Endothelial cell of umbilical vein (primary cell): ENCODE measurements at regions not wholly inside any gene's neighbourhood (a gene's known extent, or its start where the extent isn't known, plus 50 kb on each side); places are given as distances from the start of the nearest gene placed in this dataset.

Experiments
- BruUV-seq: library from RNA; stranded (reverse); fragments of 400-500 nt; replicated peaks from 2 replicates; lab custom pipeline; 2021; lab: Mats Ljungman, UMichigan
- CTCF ChIA-PET: fragments of 300-600, 350-600 bp; sonication (Branson Sonifier 250); formaldehyde crosslinking; loops from one replicate; lab custom pipeline; 2021; ENCODE audit warnings: antibody characterized with exemption, inconsistent platforms; lab: Charles Lee
- POLR2A ChIA-PET: fragments of 300-600, 350-600 bp; sonication (Branson Sonifier 250); formaldehyde crosslinking; loops from one replicate; lab custom pipeline; 2021; ENCODE audit warnings: antibody characterized with exemption, inconsistent platforms; lab: Charles Lee
- DNase-seq: peaks from one replicate; pipeline ENCODE4 v3.0.0-alpha.2; 2011; ENCODE audit warnings: low read depth, low spot score
- FAIRE-seq: peaks from 2 replicates; lab custom pipeline; 2011; peaks lifted over from hg19 to GRCh38; lab: Jason Lieb, UNC
- H2AFZ ChIP-seq: 2 replicates; pipeline ENCODE4 v1.6.0; 2012; ENCODE audit warnings: low read depth, low read length, control low read depth, inconsistent platforms
- H3K27ac ChIP-seq: 2 replicates; pipeline ENCODE4 v1.5.1; 2011; ENCODE audit warnings: low read depth, mild to moderate bottlenecking, control low read depth, low read length, moderate library complexity; ENCODE audit not compliant: insufficient read depth
- H3K27me3 ChIP-seq, 2 experiments: 2 replicates each; pipeline versions ENCODE4 v1.6.0 to v1.6.1; 2011; ENCODE audit warnings: low read length in 2 of 2, mixed read lengths in 1 of 2; ENCODE audit not compliant: control insufficient read depth in 2 of 2, insufficient read depth in 2 of 2
- H3K36me3 ChIP-seq, 2 experiments: 2 replicates in 1 of 2; 3 replicates in 1 of 2; pipeline ENCODE4 v1.5.1; 2011; ENCODE audit warnings: low read length in 2 of 2, mild to moderate bottlenecking in 1 of 2, moderate library complexity in 1 of 2; ENCODE audit not compliant: control insufficient read depth in 2 of 2, insufficient read depth in 2 of 2; ENCODE audit errors: extremely low read depth in 1 of 2
- H3K4me1 ChIP-seq: 3 replicates; pipeline ENCODE4 v1.5.1; 2011; ENCODE audit warnings: mild to moderate bottlenecking, low read length; ENCODE audit not compliant: control insufficient read depth, insufficient read depth; ENCODE audit errors: extremely low read depth
- H3K4me2 ChIP-seq: 2 replicates; pipeline ENCODE4 v1.6.1; 2011; ENCODE audit warnings: low read length, control low read depth, mixed read lengths; ENCODE audit not compliant: insufficient read depth
- H3K4me3 ChIP-seq, 3 experiments: fragments of 200-600 bp in 1 of 3; sonication (generic), shearing (Covaris generic) in 1 of 3; replicated peaks in 1 of 3; 2 replicates each; pipeline ENCODE4 v1.5.1; 2011 to 2016; ENCODE audit warnings: control low read depth in 3 of 3, low read length in 3 of 3, mild to moderate bottlenecking in 2 of 3, inconsistent platforms in 1 of 3, low read depth in 1 of 3, moderate library complexity in 1 of 3; ENCODE audit not compliant: insufficient read depth in 1 of 3
- H3K79me2 ChIP-seq: 2 replicates; pipeline ENCODE4 v1.6.0; 2012; ENCODE audit warnings: low read length, inconsistent platforms; ENCODE audit not compliant: control insufficient read depth, insufficient read depth
- H3K9ac ChIP-seq: replicated peaks from 2 replicates; pipeline ENCODE3; 2011; ENCODE audit warnings: low read length, control low read depth; ENCODE audit not compliant: insufficient read depth; ENCODE audit errors: extremely low read depth
- H3K9me1 ChIP-seq: replicated peaks from 3 replicates; pipeline ENCODE4 v1.6.0; 2011; ENCODE audit warnings: mild to moderate bottlenecking, low read length; ENCODE audit not compliant: control insufficient read depth, insufficient read depth; ENCODE audit errors: extremely low read depth
- H3K9me3 ChIP-seq: replicated peaks from 2 replicates; pipeline ENCODE4 v1.5.1; 2012; ENCODE audit warnings: low read length, inconsistent platforms; ENCODE audit not compliant: control insufficient read depth, insufficient read depth
- H4K20me1 ChIP-seq: replicated peaks from 2 replicates; pipeline ENCODE3; 2011; ENCODE audit warnings: mild to moderate bottlenecking, low read length; ENCODE audit not compliant: control insufficient read depth, insufficient read depth; ENCODE audit errors: extremely low read depth
- CTCF ChIP-seq, 2 donors: IDR thresholded peaks; 1 replicate in 1 of 2; 2 replicates in 1 of 2; pipeline ENCODE4 v1.5.1; 2011; ENCODE audit warnings: low read length in 2 of 2, mild to moderate bottlenecking in 2 of 2, moderate library complexity in 2 of 2, control low read depth in 1 of 2, inconsistent platforms in 1 of 2, low read depth in 1 of 2; ENCODE audit not compliant: insufficient read depth in 1 of 2; ENCODE audit errors: extremely low read depth in 1 of 2
- EZH2 ChIP-seq: IDR thresholded peaks from 2 replicates; pipeline ENCODE4 v1.6.1; 2012; ENCODE audit warnings: borderline replicate concordance, low read depth, mild to moderate bottlenecking, moderate library complexity, low read length, inconsistent platforms; ENCODE audit not compliant: severe bottlenecking
- FOS ChIP-seq: IDR thresholded peaks from 2 replicates; pipeline ENCODE4 v1.6.1; 2011; ENCODE audit warnings: mild to moderate bottlenecking, low read length, moderate library complexity, borderline replicate concordance; ENCODE audit not compliant: insufficient read depth
- GATA2 ChIP-seq: IDR thresholded peaks from 2 replicates; pipeline ENCODE4 v1.7.0; 2011; ENCODE audit warnings: low read depth, mild to moderate bottlenecking, moderate library complexity, mixed read lengths, low read length; ENCODE audit not compliant: insufficient read length, insufficient read depth
- JUN ChIP-seq: IDR thresholded peaks from 2 replicates; pipeline ENCODE4 v1.6.1; 2011; ENCODE audit warnings: borderline replicate concordance, low read depth; ENCODE audit not compliant: insufficient read length, insufficient read depth
- MAX ChIP-seq: IDR thresholded peaks from 2 replicates; pipeline ENCODE4 v1.6.1; 2011; ENCODE audit not compliant: insufficient read depth, insufficient read length
- MYC ChIP-seq: IDR thresholded peaks from one replicate; pipeline ENCODE4 v1.6.1; 2011; ENCODE audit warnings: mild to moderate bottlenecking, low read depth, low read length
- POLR2A ChIP-seq: IDR thresholded peaks from 2 replicates; pipeline ENCODE4 v1.6.1; 2012; ENCODE audit warnings: low read depth, mild to moderate bottlenecking, control low read depth, low read length
- POLR2AphosphoS5 ChIP-seq: IDR thresholded peaks from 2 replicates; pipeline ENCODE4 v1.6.1; 2012; ENCODE audit warnings: low read depth, mild to moderate bottlenecking, control low read depth, low read length, moderate library complexity; ENCODE audit not compliant: insufficient read depth
- dilution Hi-C: fragments of 300-500 bp; cut with MboI; formaldehyde crosslinking; loops from one replicate; pipeline ENCODE4 v1.15.0; 2019; ENCODE audit warnings: low sequenced_read_pairs; ENCODE audit not compliant: extremely low pct_ligation_motif_present
- intact Hi-C: fragments of 100-400 bp; cut with micrococcal nuclease; formaldehyde crosslinking; loops from one replicate; pipeline ENCODE4 v1.10.0; 2022

DNA sequence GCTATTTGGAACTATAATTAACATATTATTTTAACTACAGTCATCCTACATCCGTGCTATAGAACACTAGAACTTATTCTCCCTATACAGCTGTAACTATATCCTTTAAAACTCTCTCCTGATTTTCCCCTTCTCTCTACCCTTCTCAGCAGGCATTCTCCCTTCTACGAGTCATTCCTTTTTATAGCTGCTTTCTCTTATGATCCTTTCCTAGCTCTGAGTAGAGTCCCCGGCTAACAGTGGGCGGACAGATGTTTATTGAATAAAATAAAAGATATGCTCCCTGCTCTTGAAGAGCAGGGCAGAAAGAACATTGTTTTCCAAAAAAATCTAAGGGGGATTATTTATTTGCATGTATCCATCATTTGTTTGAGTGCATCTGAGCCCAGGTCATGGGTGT, 246.5 kb upstream of the TMTC4 start:
- ChIA-PET POLR2A (no interaction called here), CTCF (no interaction called here)
- H3K79me2 ChIP-seq = no peaks in the 10 kb centered on the region
- H2AFZ ChIP-seq = no peak overlapping the region
- dilution Hi-C loops = no loop called here
- intact Hi-C loops = no loop called here
- no peak overlapping the region for H3K4me3 ChIP-seq
- no peaks in the 10 kb centered on the region for H3K4me1 ChIP-seq
- H3K27me3 ChIP-seq = no peaks in the 10 kb centered on the region
- FAIRE-seq = no peak
- H3K9ac ChIP-seq = no peak overlapping the region
- H3K36me3 ChIP-seq = no peaks in the 10 kb centered on the region
- TF ChIP-seq EZH2 (no peak), JUN (no peak), CTCF (IDR thresholded peaks at IDR 0.05; ENCODE audit: extremely low read depth in 1 of 2, insufficient read depth in 1 of 2, low read depth in 1 of 2, low read length in 2 of 2) (no peak), FOS (no peak), MYC (no peak), POLR2A (no peak), GATA2 (no peak), POLR2AphosphoS5 (no peak), MAX (no peak)
- BruUV-seq = no TSS peak
- no peak overlapping the region for H3K27ac ChIP-seq
- no peaks in the 10 kb centered on the region for H3K9me3 ChIP-seq
- H3K9me1 ChIP-seq = no peaks in the 10 kb centered on the region
- H4K20me1 ChIP-seq = no peaks in the 10 kb centered on the region
- H3K4me2 ChIP-seq = no peak overlapping the region
- no peak for DNase-seq
